NCI-H2029 (cell line): ENCODE measurements at regions not wholly inside any gene's neighbourhood (a gene's known extent, or its start where the extent isn't known, plus 50 kb on each side); places are given as distances from the start of the nearest gene placed in this dataset.

ENCODE experiments used
- DNase-seq: peaks from one replicate; lab custom pipeline; 2025; lab: John Stamatoyannopoulos, UW

- DNase-seq = no peak
Measured at GRCh38 chr20:23231561-23232218, 118.9 kb upstream of the NXT1 start.

GRCh38 chr20:23230766-23231385, 119.7 kb upstream of the NXT1 start:
- DNase-seq = no peak

- DNase-seq = no peak
Measured at GRCh38 chr20:23229989-23230388, 120.6 kb upstream of the NXT1 start.

GRCh38 chr20:23228912-23229311, 121.7 kb upstream of the NXT1 start:
- no peak for DNase-seq

GRCh38 chr20:23227976-23228375, 122.6 kb upstream of the NXT1 start:
- DNase-seq = no peak

GRCh38 chr20:23227274-23227673, 123.3 kb upstream of the NXT1 start:
- no peak for DNase-seq

- DNase-seq = no peak
Measured at GRCh38 chr20:23226612-23227265, 123.9 kb upstream of the NXT1 start.

GRCh38 chr20:23225407-23226060, 125.1 kb upstream of the NXT1 start:
- no peak for DNase-seq

GRCh38 chr20:23224806-23225205, 125.8 kb upstream of the NXT1 start:
- no peak for DNase-seq

GRCh38 chr20:23223908-23224580, 126.5 kb upstream of the NXT1 start:
- no peak for DNase-seq

- DNase-seq = no peak
Measured at GRCh38 chr20:23222531-23223200, 127.9 kb upstream of the NXT1 start.

GRCh38 chr20:23217023-23217422, 130.9 kb upstream of the CD93 start:
- no peak for DNase-seq

GRCh38 chr20:23215344-23215995, 129.3 kb upstream of the CD93 start:
- DNase-seq = no peak

GRCh38 chr20:23214903-23215302, 128.8 kb upstream of the CD93 start:
- no peak for DNase-seq

GRCh38 chr20:23212464-23212995, 126.4 kb upstream of the CD93 start:
- DNase-seq = no peak

- DNase-seq = no peak
Measured at GRCh38 chr20:23212011-23212410, 125.9 kb upstream of the CD93 start.

GRCh38 chr20:23211164-23211563, 125.0 kb upstream of the CD93 start:
- DNase-seq = no peak

GRCh38 chr20:23207826-23208540, 121.9 kb upstream of the CD93 start:
- DNase-seq = no peak

- DNase-seq = no peak
Measured at GRCh38 chr20:23206995-23207394, 120.9 kb upstream of the CD93 start.

- DNase-seq = no peak
Measured at GRCh38 chr20:23206061-23206460, 119.9 kb upstream of the CD93 start.
